ENCODE measurements at regions not wholly inside any gene's neighbourhood (a gene's known extent, or its start where the extent isn't known, plus 50 kb on each side); places are given as distances from the start of the nearest gene placed in this dataset.

- TF ChIP-seq CTCF (conservative IDR thresholded peaks at IDR 0.05; ENCODE audit: low read length): no peak
- TF ChIP-seq EZH2phosphoT487 (IDR thresholded peaks at IDR 0.05; ENCODE audit: borderline replicate concordance, low read depth, low read length): no peak
Measured at GRCh38 chr2:209344349-209344748, 79.5 kb upstream of the MAP2 start.
